PC-9 (cell line): ENCODE measurements at regions not wholly inside any gene's neighbourhood (a gene's known extent, or its start where the extent isn't known, plus 50 kb on each side); places are given as distances from the start of the nearest gene placed in this dataset.

Source experiments
- BruUV-seq: library from RNA; stranded (reverse); fragments of 400-500 nt; replicated peaks from 2 replicates; lab custom pipeline; 2021; lab: Mats Ljungman, UMichigan
- CTCF ChIA-PET: fragments of 300-600 bp; sonication (Branson Sonifier 250); formaldehyde crosslinking; loops from one replicate; lab custom pipeline; 2022; ENCODE audit warnings: antibody characterized with exemption; lab: Charles Lee
- POLR2A ChIA-PET: fragments of 300-600 bp; sonication (Branson Sonifier 250); formaldehyde crosslinking; loops from one replicate; lab custom pipeline; 2022; ENCODE audit warnings: antibody characterized with exemption; ENCODE audit not compliant: unreplicated experiment; lab: Charles Lee
- DNase-seq, 2 experiments: peaks; one replicate each; pipeline versions ENCODE4 v3.0.0 to v3.0.0-alpha.2; 2015 to 2022; ENCODE audit warnings: mixed read lengths in 1 of 2
- H2AFZ ChIP-seq: fragments of 200-600 bp; sonication (generic); 2 replicates; pipeline ENCODE4 v1.8.1; 2017; ENCODE audit warnings: antibody characterized with exemption
- H3F3A ChIP-seq: fragments of 200-600 bp; sonication (generic); 2 replicates; pipeline ENCODE4 v1.8.1; 2017; ENCODE audit warnings: antibody characterized with exemption, mild to moderate bottlenecking, low read depth; ENCODE audit not compliant: insufficient read depth
- H3K27ac ChIP-seq: fragments of 200-600 bp; sonication (generic); 2 replicates; pipeline ENCODE4 v1.6.1; 2016; ENCODE audit warnings: mixed run types
- H3K27me3 ChIP-seq: fragments of 200-600 bp; sonication (generic); 2 replicates; pipeline ENCODE4 v1.6.1; 2016; ENCODE audit warnings: low read depth, mixed run types; ENCODE audit not compliant: insufficient read depth
- H3K36me3 ChIP-seq: fragments of 200-600 bp; sonication (generic); 2 replicates; pipeline ENCODE4 v1.6.1; 2016; ENCODE audit warnings: low read depth, mixed run types
- H3K4me1 ChIP-seq: fragments of 200-600 bp; sonication (generic); replicated peaks from 2 replicates; pipeline ENCODE4 v1.6.1; 2016; ENCODE audit warnings: mixed run types; ENCODE audit not compliant: insufficient read depth
- H3K4me2 ChIP-seq: fragments of 200-600 bp; sonication (generic); 2 replicates; pipeline ENCODE4 v1.6.1; 2017; ENCODE audit warnings: mixed run types
- H3K4me3 ChIP-seq: fragments of 200-600 bp; sonication (generic); 2 replicates; pipeline ENCODE4 v1.6.1; 2016; ENCODE audit warnings: mixed run types
- H3K79me2 ChIP-seq: fragments of 200-600 bp; sonication (generic); 2 replicates; pipeline ENCODE4 v1.6.1; 2017; ENCODE audit warnings: low read depth, mixed run types
- H3K9me2 ChIP-seq: fragments of 200-600 bp; sonication (generic); 2 replicates; pipeline ENCODE4 v1.8.1; 2017; ENCODE audit warnings: mild to moderate bottlenecking; ENCODE audit not compliant: insufficient read depth
- H3K9me3 ChIP-seq: fragments of 200-600 bp; sonication (generic); 2 replicates; pipeline ENCODE4 v1.8.1; 2016; ENCODE audit warnings: low read depth; ENCODE audit not compliant: insufficient read depth
- H4K20me1 ChIP-seq: fragments of 200-600 bp; sonication (generic); 2 replicates; pipeline ENCODE4 v1.8.1; 2017; ENCODE audit not compliant: insufficient read depth
- EZH2 ChIP-seq: fragments of 200-600 bp; sonication (generic); IDR thresholded peaks from 2 replicates; pipeline ENCODE4 v1.8.0; 2017; ENCODE audit warnings: antibody characterized with exemption, low read depth
- intact Hi-C: fragments of 100-400 bp; cut with micrococcal nuclease; formaldehyde crosslinking; loops from one replicate; pipeline ENCODE4 v1.10.0; 2022; ENCODE audit not compliant: unreplicated experiment
- TF ChIP-seq, protein P1 (sequence below): fragments of 200-600 bp; sonication (generic); conservative IDR thresholded peaks from 2 replicates; pipeline ENCODE4 v1.6.1; 2017; ENCODE audit warnings: mixed run types, antibody characterized with exemption, mild to moderate bottlenecking, moderate library complexity

GRCh38 chr17:33802349-33803198, 452.5 kb upstream of the CCL2 start:
- Histone ChIP-seq H3K4me3 (no peak overlapping the region), H3K4me1 (no peaks in the 10 kb centered on the region), H3K36me3 (no peaks in the 10 kb centered on the region), H4K20me1 (no peaks in the 10 kb centered on the region), H3K9me3 (no peaks in the 10 kb centered on the region), H3K27me3 (peaks cover 28% of the 10 kb centered on the region; the same call in 1 of the 2 replicates), H3K79me2 (no peaks in the 10 kb centered on the region), H2AFZ (no peak overlapping the region), H3K9me2 (no peaks in the 10 kb centered on the region), H3K4me2 (no peak overlapping the region), H3F3A (no peaks in the 10 kb centered on the region), H3K27ac (no peak overlapping the region)
- no peak for DNase-seq
- no TSS peak for BruUV-seq
- TF ChIP-seq, protein P1, sequence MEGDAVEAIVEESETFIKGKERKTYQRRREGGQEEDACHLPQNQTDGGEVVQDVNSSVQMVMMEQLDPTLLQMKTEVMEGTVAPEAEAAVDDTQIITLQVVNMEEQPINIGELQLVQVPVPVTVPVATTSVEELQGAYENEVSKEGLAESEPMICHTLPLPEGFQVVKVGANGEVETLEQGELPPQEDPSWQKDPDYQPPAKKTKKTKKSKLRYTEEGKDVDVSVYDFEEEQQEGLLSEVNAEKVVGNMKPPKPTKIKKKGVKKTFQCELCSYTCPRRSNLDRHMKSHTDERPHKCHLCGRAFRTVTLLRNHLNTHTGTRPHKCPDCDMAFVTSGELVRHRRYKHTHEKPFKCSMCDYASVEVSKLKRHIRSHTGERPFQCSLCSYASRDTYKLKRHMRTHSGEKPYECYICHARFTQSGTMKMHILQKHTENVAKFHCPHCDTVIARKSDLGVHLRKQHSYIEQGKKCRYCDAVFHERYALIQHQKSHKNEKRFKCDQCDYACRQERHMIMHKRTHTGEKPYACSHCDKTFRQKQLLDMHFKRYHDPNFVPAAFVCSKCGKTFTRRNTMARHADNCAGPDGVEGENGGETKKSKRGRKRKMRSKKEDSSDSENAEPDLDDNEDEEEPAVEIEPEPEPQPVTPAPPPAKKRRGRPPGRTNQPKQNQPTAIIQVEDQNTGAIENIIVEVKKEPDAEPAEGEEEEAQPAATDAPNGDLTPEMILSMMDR, result no peak
- TF ChIP-seq EZH2, result no peak
- CTCF ChIA-PET, result no interaction called here
- POLR2A ChIA-PET, result no interaction called here
- intact Hi-C loops, result no loop called here

GRCh38 chr17:33803199-33803685, 451.8 kb upstream of the CCL2 start:
- Histone ChIP-seq H3K4me3 (no peak overlapping the region), H3K4me1 (no peaks in the 10 kb centered on the region), H3K9me3 (no peaks in the 10 kb centered on the region), H3K27me3 (peaks cover 28% of the 10 kb centered on the region; the same call in 1 of the 2 replicates), H3K9me2 (no peaks in the 10 kb centered on the region), H3K27ac (no peak overlapping the region), H4K20me1 (no peaks in the 10 kb centered on the region), H3F3A (no peaks in the 10 kb centered on the region), H3K36me3 (no peaks in the 10 kb centered on the region), H3K4me2 (no peak overlapping the region), H2AFZ (no peak overlapping the region), H3K79me2 (no peaks in the 10 kb centered on the region)
- ChIA-PET CTCF (no interaction called here), POLR2A (no interaction called here)
- no peak for TF ChIP-seq EZH2
- TF ChIP-seq, protein P1, result no peak
- no peak for DNase-seq
- intact Hi-C loops, result no loop called here
- no TSS peak for BruUV-seq

DNA sequence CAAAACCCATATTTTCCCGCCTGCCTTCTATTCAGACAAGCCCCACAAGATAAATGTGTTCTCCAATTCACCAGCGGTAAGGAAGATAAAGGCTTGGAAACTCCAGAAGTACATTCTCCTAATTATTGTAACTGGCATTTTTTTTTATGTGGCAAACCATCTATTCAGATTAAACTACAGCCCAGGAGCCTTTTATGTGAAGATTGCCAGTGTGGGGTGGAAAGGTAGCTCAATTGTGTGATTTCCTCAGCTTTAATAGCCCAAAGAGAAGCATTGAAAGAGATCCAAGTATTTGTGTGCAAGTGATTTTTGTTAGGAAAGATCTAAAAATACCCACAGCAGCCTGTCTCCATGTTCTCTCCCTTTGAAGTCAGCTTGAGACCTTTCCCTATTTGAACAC, 451.4 kb upstream of the CCL2 start:
- CTCF ChIA-PET, result interaction anchor here (0.6 kb wide), 1 partner anchor 14 kb away, joined by 3 read pairs; no protein-coding TSS in a partner anchor
- Histone ChIP-seq H3K4me2 (no peak overlapping the region), H3K4me1 (no peaks in the 10 kb centered on the region), H2AFZ (no peak overlapping the region), H3K27ac (no peak overlapping the region), H3K27me3 (peaks cover 28% of the 10 kb centered on the region; the same call in 1 of the 2 replicates), H3K4me3 (no peak overlapping the region), H4K20me1 (no peaks in the 10 kb centered on the region), H3K36me3 (no peaks in the 10 kb centered on the region), H3K9me3 (no peaks in the 10 kb centered on the region), H3K9me2 (no peaks in the 10 kb centered on the region), H3F3A (no peaks in the 10 kb centered on the region), H3K79me2 (no peaks in the 10 kb centered on the region)
- BruUV-seq, result no TSS peak
- TF ChIP-seq EZH2, result no peak
- TF ChIP-seq, protein P1, result no peak
- POLR2A ChIA-PET, result no interaction called here
- DNase-seq, result no peak
- intact Hi-C loops, result no loop called here
